HG03565 (cell line): ENCODE measurements at regions not wholly inside any gene's neighbourhood (a gene's known extent, or its start where the extent isn't known, plus 50 kb on each side); places are given as distances from the start of the nearest gene placed in this dataset.
"Not testable (repeated sequence)": the region's sequence is repeated elsewhere in the genome, so short reads cannot be mapped to it uniquely, and the experiment has no call there.

Experiments used
- ATAC-seq: cut with Tn5 transposase; IDR thresholded peaks from one replicate; pipeline ENCODE4 v1.9.1; 2021; ENCODE audit warnings: mild to moderate bottlenecking, moderate library complexity; ENCODE audit not compliant: unreplicated experiment

DNA sequence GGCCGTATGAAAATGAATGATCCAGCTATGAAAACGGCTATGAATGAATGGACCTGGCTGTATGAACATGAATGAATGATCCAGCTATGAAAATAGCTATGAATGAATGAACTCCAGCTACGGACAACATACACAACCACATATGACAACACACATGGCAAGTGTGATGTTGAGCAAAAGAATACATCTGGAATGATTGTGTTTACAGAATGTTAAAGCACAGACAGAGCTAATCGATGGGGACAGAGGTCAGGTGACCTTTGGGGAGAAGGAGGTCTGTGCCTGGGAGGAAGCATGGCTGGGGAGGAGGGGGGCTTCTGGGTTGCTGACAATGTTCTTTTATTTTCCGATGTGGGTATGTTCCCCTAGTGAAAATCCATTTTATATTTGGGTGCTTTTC is 174.0 kb upstream of the WSCD1 start:
- no peak for ATAC-seq

DNA sequence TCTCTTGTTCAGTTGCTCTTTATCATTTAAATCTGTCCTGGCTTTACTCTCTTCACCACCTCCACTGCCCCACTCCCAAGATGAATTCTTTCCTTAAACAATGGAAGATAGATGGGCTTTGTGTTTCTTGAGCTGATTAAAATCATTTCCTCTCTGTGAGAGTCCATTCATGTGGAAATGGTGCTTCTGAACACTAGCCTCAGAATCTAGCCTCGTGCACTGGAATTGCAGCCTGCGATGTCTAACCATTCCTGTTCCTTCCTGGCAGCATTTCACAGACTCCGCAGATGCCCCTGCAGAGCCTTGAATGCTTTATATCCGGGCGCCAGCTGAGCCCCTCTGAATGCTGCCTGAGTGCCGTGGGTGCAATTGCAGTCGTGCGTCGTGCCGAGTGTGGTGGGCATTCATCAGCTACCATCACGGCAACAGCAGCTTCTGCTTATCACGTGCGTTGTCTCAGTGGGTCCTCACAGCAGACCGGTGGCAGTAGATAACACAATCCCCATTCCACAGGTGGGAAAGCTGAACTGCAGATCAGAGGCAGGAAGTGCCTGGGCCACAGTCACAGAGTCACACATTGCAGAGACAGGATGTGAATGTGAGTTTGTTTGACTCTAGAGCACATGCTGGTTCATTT is 172.8 kb upstream of the WSCD1 start:
- no peak for ATAC-seq

DNA sequence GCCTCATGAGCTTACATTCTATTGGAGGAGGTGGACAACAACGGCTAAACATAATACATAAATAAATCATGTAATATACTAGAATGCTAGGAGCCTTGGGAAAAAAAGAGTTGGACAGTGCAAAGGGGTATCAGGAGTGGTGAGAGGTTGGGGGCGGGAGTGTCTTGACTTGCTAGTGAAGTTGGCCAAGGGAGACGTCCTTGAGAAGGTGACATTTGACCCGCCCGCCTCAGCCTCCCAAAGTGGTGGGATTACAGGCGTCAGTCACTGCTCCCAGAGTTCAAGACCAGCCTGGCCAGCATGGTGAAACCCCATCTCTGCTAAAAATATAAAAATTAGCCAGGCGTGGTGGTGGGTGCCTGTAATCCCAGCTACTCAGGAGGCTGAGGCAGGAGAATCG is 172.2 kb upstream of the WSCD1 start:
- not testable (repeated sequence) for ATAC-seq

DNA sequence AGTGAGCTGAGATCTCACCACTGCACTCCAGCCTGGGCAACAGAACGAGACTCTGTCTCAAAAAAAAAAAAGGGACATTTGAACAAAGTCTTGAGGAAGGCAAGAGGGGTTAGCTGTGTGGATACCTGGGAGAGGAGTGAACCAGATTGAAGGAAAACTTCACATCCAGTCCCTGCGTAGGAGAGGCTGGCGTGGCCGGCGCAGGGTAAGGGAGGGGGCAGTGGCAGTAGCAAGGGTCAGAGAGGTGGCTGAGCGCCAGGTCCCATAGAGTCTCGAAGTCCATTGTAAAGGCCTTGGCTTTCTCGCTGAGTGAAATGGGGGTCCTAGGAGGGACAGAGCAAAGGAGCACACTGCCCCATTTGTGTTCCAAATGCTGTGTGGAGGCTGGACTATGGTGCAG is 171.8 kb upstream of the WSCD1 start:
- no peak for ATAC-seq

DNA sequence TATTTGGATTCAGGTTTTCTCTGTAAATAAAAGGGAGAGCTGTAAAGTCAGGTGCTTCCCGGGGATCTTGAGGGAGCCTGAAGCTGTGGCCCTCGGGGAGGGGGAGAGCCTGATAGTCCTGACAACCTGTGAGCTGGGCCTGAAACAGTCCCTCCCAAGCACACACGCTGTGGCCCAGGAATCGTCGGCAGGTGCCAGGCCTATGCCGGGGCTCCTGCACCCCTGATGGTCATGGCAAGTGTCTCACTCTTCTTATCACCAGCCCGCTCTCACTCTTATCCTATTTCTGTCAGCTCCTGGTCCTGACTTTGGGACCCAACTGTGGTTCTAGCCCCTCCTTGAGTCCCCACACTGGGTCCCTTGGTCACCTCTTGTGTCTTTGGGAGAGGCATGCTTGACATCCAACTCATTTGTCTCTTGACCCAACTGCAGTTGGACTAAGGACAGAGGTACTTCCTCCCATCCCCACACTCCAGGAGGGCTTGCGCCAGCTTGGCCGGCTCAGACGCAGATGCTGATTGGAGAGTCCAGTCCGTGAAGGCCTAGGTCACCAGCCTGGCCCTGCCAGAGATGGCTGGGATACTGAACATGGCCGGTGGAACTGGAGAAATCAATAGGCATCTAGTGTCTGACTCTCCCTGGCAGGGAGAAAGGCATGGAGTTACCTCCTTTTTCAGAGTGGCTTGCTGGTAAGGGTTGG is 170.5 kb upstream of the WSCD1 start:
- ATAC-seq, result no peak

DNA sequence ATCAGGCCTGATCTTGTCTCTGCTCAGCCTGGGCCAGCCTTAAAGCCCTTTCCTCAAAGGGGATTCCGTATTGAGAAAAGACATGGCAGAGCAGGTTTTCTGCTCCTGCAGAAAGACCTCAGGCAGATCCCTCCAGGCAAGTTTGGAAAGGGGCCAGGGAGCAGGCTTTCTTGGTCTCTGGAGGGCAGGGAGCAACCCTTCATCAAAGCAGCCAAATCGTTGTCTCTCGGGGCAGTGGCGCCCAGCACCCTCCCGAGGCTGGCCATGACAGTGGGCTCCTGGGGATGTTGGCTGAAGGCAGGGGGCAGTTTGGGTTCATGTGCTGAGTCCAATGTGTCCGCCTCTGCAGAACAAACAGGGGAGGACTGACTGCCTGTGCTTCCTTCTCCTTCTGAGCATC is 168.4 kb upstream of the WSCD1 start:
- no peak for ATAC-seq

DNA sequence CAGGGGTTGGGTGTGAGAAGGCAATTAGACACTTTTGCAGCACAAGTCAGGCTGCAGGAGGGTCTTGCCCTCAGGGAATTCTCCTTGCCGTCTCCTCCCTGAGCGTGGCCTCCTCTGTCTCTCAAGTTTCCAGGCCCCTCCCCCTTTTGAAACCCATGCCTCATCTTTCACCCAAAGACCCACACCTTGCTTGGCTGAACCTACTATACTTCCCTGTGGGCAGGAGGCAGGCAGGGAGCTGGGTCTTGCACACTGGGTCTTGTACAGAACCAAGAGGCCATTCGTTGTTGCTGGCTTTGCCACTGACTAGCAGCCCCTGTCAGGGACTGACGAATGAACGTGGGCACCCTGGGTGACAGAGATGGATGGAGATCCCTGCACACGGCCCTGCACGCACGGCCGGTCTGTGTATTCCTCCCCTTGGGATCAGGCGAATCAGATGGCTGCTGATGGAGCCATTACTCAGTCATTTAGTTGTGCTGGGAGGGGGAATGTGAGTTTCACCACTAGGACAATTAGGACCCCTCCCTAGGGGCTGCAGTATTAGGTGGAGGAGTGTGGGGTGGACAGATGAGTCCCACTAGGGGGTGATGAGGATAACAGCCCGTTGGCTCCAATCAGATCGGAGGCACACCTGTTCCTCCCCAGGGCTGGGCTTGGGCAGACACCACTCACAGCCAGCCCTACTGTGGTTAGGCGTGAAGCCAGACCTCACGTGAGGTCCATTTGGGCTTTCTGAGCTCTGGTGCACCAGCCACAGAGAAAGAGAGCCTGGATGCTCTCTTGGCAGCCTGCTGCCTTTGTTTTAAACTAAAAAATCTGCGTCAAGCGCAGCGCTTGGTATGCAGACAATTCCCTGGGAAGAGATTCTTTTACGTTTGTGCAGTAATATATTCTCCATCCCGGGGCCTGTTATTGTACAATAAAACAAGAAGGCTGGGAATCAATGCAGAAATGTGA is 167.7 kb upstream of the WSCD1 start:
- no peak for ATAC-seq

DNA sequence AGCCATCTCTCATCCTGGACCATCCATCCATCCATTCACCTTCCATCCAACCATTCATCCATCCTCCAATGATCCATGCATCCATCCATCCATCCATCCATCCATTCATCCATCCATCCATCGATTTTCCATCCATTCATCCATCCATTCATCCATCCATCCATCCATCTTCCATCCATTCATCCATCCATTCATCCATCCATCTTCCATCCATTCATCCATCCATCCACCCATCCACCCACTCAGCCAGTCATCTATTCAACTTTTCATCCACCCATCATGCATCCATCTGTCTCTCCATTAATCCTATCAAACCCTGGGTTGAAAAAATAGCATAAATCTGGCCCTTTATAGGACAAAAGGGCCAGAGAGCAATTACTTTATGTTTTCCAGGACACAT is 158.3 kb upstream of the WSCD1 start:
- ATAC-seq, result no peak

DNA sequence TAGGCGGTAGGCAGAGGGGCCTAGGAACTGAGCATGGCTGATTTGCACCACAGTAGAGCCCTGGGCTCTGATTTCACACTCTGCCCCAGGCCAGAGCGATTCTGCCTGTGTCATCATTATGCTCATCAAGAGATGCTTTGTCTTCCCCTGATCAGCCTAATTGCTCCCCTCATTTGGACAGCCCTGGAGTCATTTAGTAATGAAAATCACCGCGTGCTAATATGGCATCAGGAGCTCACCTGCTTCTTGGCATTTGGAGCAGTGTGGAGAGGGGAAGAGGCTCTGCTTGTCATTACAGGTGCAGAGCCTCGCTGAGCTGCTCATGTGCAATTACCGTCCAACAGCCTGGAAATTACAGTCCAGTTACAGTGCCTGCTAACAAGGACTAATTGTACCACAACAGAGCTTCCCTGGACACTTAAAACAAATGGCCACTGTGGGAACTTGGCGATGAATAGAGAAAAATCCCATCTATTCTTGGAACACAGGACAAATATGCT is 157.1 kb upstream of the WSCD1 start:
- no peak for ATAC-seq

DNA sequence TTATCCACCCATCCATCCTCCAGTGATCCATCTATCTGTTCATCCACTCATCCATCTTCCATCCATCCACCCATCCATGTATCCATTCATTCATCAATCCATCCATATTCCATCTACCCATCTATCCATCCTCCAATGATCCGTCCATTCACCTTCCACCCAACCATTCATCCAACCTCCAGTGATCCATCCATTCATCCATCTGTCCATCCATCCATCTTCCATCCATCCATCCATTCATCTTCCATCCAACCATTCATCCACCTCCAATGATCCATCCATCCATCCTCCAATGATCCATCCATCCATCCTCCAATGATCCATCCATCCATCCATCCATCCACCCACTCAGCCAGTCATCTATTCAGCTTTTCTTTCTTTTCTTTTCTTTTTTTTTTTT is 156.5 kb upstream of the WSCD1 start:
- no peak for ATAC-seq

DNA sequence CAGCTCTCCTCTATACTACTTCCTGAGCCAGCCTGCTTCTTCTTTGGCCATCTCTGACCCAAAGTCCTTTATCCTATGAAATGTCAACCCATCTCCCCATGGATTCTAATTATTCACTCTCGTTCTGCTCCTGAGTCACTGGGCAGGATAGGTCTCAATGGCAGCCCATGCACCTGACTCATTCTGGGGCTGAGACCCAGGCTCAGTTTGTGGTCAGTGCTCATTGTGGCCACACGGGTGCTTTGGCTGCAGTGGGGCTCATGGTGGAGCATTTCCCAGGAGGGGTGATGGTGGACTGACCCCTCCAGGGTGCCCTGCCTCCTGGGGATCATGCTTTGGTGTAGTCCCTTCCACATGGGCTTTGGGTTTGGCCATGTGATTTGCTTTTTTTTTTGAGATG is 154.8 kb upstream of the WSCD1 start:
- no peak for ATAC-seq

DNA sequence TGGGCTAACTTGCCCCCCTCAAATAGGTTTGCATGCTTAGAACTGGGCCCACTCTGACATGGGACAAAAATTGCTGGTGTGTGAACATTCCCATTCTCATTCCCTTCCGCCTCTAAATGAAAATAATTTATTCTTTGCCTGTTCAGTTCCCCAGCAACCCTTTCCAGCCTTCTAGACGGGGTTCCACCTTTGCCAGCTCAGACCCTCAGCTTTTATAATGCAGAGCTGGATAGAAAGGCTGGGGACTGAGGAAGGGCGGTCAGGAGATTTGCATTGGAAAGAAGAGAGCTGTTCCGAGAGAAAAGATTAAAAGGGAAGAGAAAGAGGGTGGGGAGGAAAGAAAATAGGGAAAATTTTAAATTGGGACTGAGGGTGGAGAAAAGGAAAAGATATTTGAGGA is 151.1 kb upstream of the WSCD1 start:
- no peak for ATAC-seq

DNA sequence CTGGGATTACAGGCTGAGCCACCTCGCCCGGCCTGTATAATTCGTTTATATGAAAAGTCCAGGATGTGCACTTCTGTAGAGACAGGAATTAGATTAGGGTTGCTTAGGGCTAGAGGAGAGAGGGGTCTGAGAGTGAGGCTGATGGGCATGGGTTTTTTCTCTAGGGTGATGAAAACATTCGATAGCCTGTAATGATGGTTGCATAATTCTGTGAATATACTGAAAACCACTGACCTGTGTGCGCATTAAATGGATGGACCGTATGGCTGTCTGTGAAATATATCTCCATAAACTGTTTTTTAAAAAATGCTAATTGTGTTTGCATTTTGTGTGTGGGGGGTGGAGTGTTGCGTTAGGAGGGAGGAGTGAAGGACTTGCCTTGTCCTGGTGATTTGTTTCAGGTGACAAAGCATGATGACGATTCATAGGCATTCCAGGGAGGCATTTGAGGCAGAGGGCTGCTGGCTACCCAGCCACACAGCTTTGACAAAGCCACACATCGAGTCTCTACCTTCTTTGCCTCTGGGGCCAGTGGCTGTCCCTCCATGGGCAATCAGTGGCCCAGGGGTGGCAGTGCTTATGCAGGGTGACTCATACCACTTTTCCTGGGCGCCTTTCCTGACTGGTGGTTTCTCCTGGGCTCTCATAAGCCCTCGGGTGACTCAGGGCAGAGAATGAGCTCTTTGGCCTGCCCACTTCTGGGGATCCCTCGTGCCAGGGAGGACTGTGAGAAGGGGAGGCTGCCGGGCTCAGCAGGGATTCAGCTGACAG is 148.5 kb upstream of the WSCD1 start:
- ATAC-seq, result no peak

DNA sequence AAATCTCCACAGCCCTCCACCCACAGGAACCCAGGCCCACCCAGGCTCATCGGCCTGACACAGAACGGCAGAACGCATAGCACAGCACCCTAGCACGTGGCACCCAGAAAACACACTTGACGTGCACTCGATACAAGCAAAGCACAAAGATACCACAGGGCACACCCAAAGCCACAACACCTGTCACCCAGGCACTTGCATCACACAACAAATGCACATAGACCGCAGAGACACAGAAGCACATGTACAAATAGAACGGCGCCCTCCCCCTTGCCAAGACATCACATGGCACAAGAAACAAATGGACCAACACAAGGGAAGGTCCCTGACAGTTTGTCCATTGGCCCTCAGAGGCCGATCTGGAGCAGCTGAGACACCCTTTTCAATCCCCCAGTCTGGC is 147.7 kb upstream of the WSCD1 start:
- no peak for ATAC-seq

DNA sequence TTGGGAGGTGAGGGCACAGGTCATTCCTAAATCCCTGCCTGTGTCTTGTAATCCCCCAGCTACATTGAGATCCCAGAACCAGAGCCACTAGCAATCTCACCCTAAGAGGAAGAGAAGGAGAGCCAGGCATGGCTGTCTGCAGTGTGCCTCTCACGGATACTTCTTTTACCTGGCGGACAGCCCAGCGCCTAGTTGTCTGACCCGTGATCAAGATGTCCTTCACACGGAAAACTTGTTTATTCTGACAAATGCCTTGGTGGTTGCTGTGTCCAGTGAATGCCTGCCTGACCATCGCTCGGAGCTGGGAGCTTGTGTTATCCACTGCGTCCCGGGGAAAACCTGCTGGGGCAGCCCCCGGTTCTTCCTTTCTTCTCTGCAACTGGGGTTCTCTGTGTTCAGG is 140.5 kb upstream of the WSCD1 start:
- no peak for ATAC-seq

DNA sequence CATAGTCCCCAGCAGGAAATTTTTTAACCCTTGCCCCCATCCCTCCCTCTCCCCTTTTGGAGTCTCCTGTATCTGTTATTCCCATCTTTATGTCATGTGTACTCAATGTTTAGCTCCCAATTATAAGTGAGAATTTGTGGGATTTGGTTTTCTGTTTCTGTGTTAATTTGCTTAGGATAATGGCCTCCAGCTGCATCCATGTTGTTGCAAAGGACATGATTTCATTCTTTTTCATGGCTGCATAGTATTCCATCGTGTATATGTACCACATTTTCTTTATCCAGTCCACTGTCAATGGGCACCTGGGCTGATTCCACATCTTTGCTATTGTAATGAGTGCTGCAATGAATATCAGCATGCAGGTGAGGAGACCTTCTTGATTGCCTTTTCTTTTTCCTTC is 139.6 kb upstream of the WSCD1 start:
- not testable (repeated sequence) for ATAC-seq

DNA sequence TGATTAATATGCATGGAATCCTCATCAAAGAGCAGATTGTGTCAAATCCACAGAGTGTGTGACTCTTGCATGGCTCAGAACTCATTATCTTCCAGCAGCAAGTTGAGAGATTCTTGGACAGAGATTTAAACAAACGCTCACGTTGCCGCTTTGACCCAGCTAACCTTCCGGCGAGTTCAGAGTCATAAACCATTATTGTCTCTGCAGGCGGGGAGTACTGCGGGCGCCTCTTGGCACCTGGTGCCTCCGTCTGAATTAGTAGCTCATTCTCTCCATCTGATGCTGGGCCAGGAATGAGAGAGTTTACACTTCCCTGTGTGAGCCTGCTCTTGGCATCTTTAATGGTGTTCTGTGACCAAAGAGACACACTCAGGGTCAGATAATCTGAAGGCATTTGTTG is 138.6 kb upstream of the WSCD1 start:
- ATAC-seq, result no peak

DNA sequence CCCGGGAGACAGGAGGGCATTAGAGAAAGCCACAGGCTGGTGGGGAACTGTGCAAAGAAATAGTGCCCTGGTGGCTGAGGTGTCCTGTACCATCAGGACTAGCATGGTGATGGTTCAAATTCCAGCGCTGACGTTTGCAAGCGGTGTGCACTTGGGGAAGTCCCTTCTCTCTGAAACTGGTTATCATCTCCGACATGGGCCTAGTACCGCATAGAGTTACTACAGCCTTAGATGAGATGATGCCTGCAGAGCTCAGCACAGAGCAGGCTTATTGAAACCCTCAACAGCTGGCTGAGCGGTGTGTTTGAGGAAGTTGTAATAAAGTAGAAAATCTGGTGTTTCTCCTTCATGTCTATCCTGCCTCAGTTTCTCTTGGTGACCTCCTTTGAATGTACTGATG is 136.7 kb upstream of the WSCD1 start:
- no peak for ATAC-seq

DNA sequence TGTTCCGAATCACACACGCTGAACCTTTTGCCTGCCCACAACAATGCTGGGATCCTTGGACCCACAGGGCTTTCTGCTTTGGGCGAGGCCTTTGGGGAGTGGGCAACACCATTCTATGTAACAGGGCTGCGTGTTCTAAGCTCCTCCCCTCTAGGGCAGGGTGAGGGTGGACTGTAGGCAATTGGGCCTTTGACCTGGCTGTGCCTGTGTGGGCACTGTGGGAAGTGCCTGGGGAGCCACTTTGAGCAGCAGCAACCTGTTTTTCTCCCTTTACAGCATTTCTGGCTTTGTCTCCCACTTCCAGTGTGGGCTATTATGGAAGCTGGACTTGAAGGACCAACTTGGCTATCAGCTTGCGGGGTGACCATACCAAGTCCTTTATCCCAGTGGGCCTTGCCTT is 128.9 kb upstream of the WSCD1 start:
- no peak for ATAC-seq

DNA sequence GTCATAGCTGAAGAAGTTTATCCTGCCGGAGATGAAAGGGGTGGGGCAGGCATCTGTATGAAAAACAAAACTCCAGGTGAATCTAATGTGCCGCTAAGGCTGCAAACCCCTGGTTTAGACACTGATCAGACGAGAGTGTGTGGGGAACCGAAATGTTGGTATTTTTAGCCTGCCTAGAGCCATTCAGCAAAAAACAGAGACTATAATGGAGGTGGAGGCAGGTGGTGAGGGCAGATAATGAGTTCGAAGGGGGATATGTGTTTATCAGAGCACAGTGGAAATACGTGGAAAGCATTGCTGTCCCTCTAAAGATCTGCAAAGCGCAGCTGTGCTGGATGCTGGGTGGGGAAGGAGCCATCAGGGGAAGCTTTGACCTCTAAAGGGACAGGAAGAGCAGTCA is 127.5 kb upstream of the WSCD1 start:
- no peak for ATAC-seq

DNA sequence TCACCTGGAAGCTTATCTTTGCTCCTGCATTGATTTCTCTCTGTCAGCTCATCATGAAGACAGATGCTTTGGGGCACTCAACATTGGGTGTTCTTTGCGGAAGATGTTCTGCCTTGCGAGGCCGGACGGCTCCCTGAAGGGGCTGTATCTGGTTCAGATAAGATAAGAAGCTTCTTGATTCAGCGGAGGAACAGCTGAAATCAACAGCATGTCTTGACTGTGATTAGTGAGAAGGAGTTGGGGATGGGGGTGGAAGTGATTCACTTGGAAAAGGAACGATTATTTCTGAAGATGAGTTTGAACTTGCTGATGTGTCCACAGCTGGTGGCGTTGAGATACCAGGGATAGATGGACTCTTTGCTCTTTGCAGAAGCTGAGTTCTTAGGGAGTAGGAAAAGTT is 126.9 kb upstream of the WSCD1 start:
- ATAC-seq, result no peak
